ENCODE measurements at regions not wholly inside any gene's neighbourhood (a gene's known extent, or its start where the extent isn't known, plus 50 kb on each side); places are given as distances from the start of the nearest gene placed in this dataset.

- H3K4me1 ChIP-seq (ENCODE audit: control insufficient read depth, insufficient read depth, low read length): no peaks in the 10 kb centered on the region
Observed at GRCh38 chr2:62561586-62561985, 55.6 kb upstream of the TMEM17 start.

GRCh38 chr2:62559582-62559981 is 53.6 kb upstream of the TMEM17 start:
- Histone ChIP-seq H3K27me3 (ENCODE audit: control insufficient read depth, insufficient read depth, low read length) (no peaks in the 10 kb centered on the region), H3K36me3 (ENCODE audit: control insufficient read depth, insufficient read depth, low read length) (no peaks in the 10 kb centered on the region), H3K9me3 (ENCODE audit: control insufficient read depth, insufficient read depth, low read depth, low read length) (no peaks in the 10 kb centered on the region), H3K4me3 (ENCODE audit: low read depth, low read length) (no peak overlapping the region), H3K9ac (ENCODE audit: low read length) (no peak overlapping the region), H3K4me1 (ENCODE audit: control insufficient read depth, insufficient read depth, low read length) (no peaks in the 10 kb centered on the region), H3K27ac (ENCODE audit: low read depth, low read length) (no peak overlapping the region)

More at GRCh38 chr2:62561586-62561985, 55.6 kb upstream of the TMEM17 start:
- H3K9ac ChIP-seq (ENCODE audit: low read length): no peak overlapping the region
- H3K27me3 ChIP-seq (ENCODE audit: control insufficient read depth, insufficient read depth, low read length): no peaks in the 10 kb centered on the region
- no peak overlapping the region for H3K4me3 ChIP-seq (ENCODE audit: low read depth, low read length)
- H3K9me3 ChIP-seq (ENCODE audit: control insufficient read depth, insufficient read depth, low read depth, low read length): no peaks in the 10 kb centered on the region
- no peaks in the 10 kb centered on the region for H3K36me3 ChIP-seq (ENCODE audit: control insufficient read depth, insufficient read depth, low read length)
- no peak overlapping the region for H3K27ac ChIP-seq (ENCODE audit: low read depth, low read length)

DNA sequence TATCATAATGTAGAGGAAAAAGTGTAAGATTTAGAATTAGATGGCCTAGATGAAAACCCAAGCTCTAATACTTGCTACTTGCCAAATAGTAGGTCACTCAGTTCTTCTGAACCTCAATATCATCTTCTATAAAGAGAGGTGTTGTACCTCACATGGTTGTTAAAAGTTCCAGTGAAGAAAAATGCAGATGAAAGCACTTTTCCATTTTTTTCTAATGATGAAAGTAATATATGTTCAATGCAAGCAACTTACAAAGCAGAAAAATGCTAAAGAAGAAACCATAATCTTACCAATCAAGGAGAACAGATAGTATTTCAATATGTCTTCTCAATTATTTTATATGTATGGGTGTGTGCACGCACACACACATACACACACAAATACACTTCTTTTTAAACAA is 52.7 kb upstream of the TMEM17 start:
- Histone ChIP-seq H3K27me3 (ENCODE audit: control insufficient read depth, insufficient read depth, low read length) (no peaks in the 10 kb centered on the region), H3K27ac (ENCODE audit: low read depth, low read length) (no peak overlapping the region), H3K4me1 (ENCODE audit: control insufficient read depth, insufficient read depth, low read length) (no peaks in the 10 kb centered on the region), H3K36me3 (ENCODE audit: control insufficient read depth, insufficient read depth, low read length) (no peaks in the 10 kb centered on the region), H3K4me3 (ENCODE audit: low read depth, low read length) (no peak overlapping the region), H3K9ac (ENCODE audit: low read length) (no peak overlapping the region), H3K9me3 (ENCODE audit: control insufficient read depth, insufficient read depth, low read depth, low read length) (no peaks in the 10 kb centered on the region)

DNA sequence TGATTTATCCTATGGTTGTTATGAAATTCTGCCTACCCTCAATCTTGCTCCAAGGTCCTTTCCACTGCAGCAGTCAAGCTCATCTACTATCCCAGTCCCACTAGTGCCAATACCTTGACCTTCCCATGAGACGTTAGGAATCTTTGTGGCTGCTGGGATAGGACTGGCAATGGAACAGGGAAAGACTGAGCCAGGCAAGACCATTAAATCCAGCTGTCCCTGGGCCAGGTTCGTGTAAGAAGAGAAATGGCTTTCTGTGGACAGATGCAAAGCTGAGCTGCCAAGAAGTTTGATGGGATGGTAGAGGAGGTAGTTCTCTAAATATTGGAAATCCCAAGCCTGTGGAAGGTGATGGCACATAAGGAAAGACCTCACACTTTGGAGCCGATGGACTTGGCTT is 50.1 kb upstream of the TMEM17 start:
- H3K4me1 ChIP-seq (ENCODE audit: control insufficient read depth, insufficient read depth, low read length): no peaks in the 10 kb centered on the region
- H3K9ac ChIP-seq (ENCODE audit: low read length): no peak overlapping the region
- H3K36me3 ChIP-seq (ENCODE audit: control insufficient read depth, insufficient read depth, low read length): no peaks in the 10 kb centered on the region
- H3K27ac ChIP-seq (ENCODE audit: low read depth, low read length): no peak overlapping the region
- H3K4me3 ChIP-seq (ENCODE audit: low read depth, low read length): no peak overlapping the region
- H3K27me3 ChIP-seq (ENCODE audit: control insufficient read depth, insufficient read depth, low read length): no peaks in the 10 kb centered on the region
- H3K9me3 ChIP-seq (ENCODE audit: control insufficient read depth, insufficient read depth, low read depth, low read length): no peaks in the 10 kb centered on the region
